NCI-H2107 treated with DMSO at 0.1 percent for 48 hours (cell line): ENCODE measurements at regions not wholly inside any gene's neighbourhood (a gene's known extent, or its start where the extent isn't known, plus 50 kb on each side); places are given as distances from the start of the nearest gene placed in this dataset.

Experiments
- DNase-seq: peaks from one replicate; lab custom pipeline; 2025; ENCODE audit not compliant: unreplicated experiment; lab: John Stamatoyannopoulos, UW

- DNase-seq = no peak
Observed at GRCh38 chr16:86373276-86373901, 136.9 kb upstream of the FOXF1 start.

GRCh38 chr16:86374603-86375130 is 135.7 kb upstream of the FOXF1 start:
- DNase-seq = no peak

- DNase-seq = no peak
Observed at GRCh38 chr16:86375364-86375763, 135.0 kb upstream of the FOXF1 start.

GRCh38 chr16:86375851-86376250 is 134.5 kb upstream of the FOXF1 start:
- no peak for DNase-seq

- DNase-seq = no peak
Observed at GRCh38 chr16:86376837-86377236, 133.5 kb upstream of the FOXF1 start.

GRCh38 chr16:86377251-86378022 is 132.9 kb upstream of the FOXF1 start:
- no peak for DNase-seq

GRCh38 chr16:86378128-86378527 is 132.2 kb upstream of the FOXF1 start:
- DNase-seq = no peak

- DNase-seq = no peak
Observed at GRCh38 chr16:86378831-86379504, 131.4 kb upstream of the FOXF1 start.

- DNase-seq = no peak
Observed at GRCh38 chr16:86379505-86379846, 130.9 kb upstream of the FOXF1 start.

- no peak for DNase-seq
Observed at GRCh38 chr16:86380030-86380429, 130.3 kb upstream of the FOXF1 start.

- DNase-seq = no peak
Observed at GRCh38 chr16:86381491-86381890, 128.8 kb upstream of the FOXF1 start.

GRCh38 chr16:86382067-86382773 is 128.1 kb upstream of the FOXF1 start:
- no peak for DNase-seq

- DNase-seq = no peak
Observed at GRCh38 chr16:86382774-86383407, 127.4 kb upstream of the FOXF1 start.

GRCh38 chr16:86383488-86384262 is 126.7 kb upstream of the FOXF1 start:
- no peak for DNase-seq

GRCh38 chr16:86384263-86384649 is 126.1 kb upstream of the FOXF1 start:
- DNase-seq = no peak

- no peak for DNase-seq
Observed at GRCh38 chr16:86384980-86385379, 125.3 kb upstream of the FOXF1 start.

- no peak for DNase-seq
Observed at GRCh38 chr16:86387468-86388440, 122.6 kb upstream of the FOXF1 start.

GRCh38 chr16:86388976-86389375 is 121.4 kb upstream of the FOXF1 start:
- DNase-seq = no peak
